Spleen (tissue), 7 donors: ENCODE measurements at regions not wholly inside any gene's neighbourhood (a gene's known extent, or its start where the extent isn't known, plus 50 kb on each side); places are given as distances from the start of the nearest gene placed in this dataset.

Experiments used
- CTCF ChIP-seq, 11 experiments: fragments of 200-600 bp in 7 of 11; fragments of 450-650 bp in 4 of 11; sonication (generic) in 4 of 11; IDR thresholded peaks in 8 of 11; conservative IDR thresholded peaks in 3 of 11; 1 replicate in 7 of 11; 2 replicates in 4 of 11; pipeline versions ENCODE4 v1.4.0 to v1.8.0; 2016 to 2021; ENCODE audit warnings: antibody characterized with exemption in 11 of 11, inconsistent platforms in 4 of 11, mild to moderate bottlenecking in 1 of 11
- POLR2AphosphoS5 ChIP-seq, 3 donors: sonication (generic); formaldehyde crosslinking; IDR thresholded peaks; one replicate each; pipeline ENCODE4 v1.5.1; 2017; ENCODE audit warnings: antibody characterized with exemption in 3 of 3
- donor health status: DM: no; HTN: no; CAD: no; lungs with moderate emphysema.
- donor health status: DM: no; HTN: no; CAD: no.
- donor health status: DM: no; HTN: no; CAD: no.

GRCh38 chr2:62410926-62411456, 95.0 kb downstream of the TMEM17 start:
- TF ChIP-seq CTCF (IDR thresholded peaks at IDR 0.05 in 8 of 11, conservative IDR thresholded peaks at IDR 0.05 in 3 of 11) (no peak), POLR2AphosphoS5 (IDR thresholded peaks at IDR 0.05) (no peak)
